Calu3 (cell line): ENCODE measurements at regions not wholly inside any gene's neighbourhood (a gene's known extent, or its start where the extent isn't known, plus 50 kb on each side); places are given as distances from the start of the nearest gene placed in this dataset.

Experiments
- BruUV-seq: library from RNA; stranded (reverse); fragments of 400-500 nt; replicated peaks from 2 replicates; lab custom pipeline; 2021; lab: Mats Ljungman, UMichigan
- CTCF ChIA-PET: fragments of 300-600 bp; sonication (Branson Sonifier 250); formaldehyde crosslinking; loops from one replicate; lab custom pipeline; 2022; ENCODE audit warnings: antibody characterized with exemption; lab: Charles Lee
- DNase-seq: peaks from one replicate; pipeline ENCODE4 v3.0.0; 2022
- H3K27ac Mint-ChIP-seq: one replicate; pipeline ENCODE4 v1.8.0; 2022; ENCODE audit warnings: mixed read lengths; ENCODE audit not compliant: unreplicated experiment
- H3K27me3 Mint-ChIP-seq: one replicate; pipeline ENCODE4 v1.8.0; 2022; ENCODE audit warnings: mixed read lengths; ENCODE audit not compliant: unreplicated experiment
- H3K36me3 Mint-ChIP-seq: one replicate; pipeline ENCODE4 v1.8.0; 2022; ENCODE audit warnings: mild to moderate bottlenecking, moderate library complexity, mixed read lengths; ENCODE audit not compliant: insufficient read depth, unreplicated experiment
- H3K4me1 Mint-ChIP-seq: one replicate; pipeline ENCODE4 v1.8.0; 2022; ENCODE audit warnings: mild to moderate bottlenecking, low read depth, mixed read lengths; ENCODE audit not compliant: unreplicated experiment
- H3K4me3 Mint-ChIP-seq: one replicate; pipeline ENCODE4 v1.8.0; 2022; ENCODE audit warnings: mild to moderate bottlenecking, low read depth, moderate library complexity, mixed read lengths; ENCODE audit not compliant: unreplicated experiment
- H3K9me3 Mint-ChIP-seq: one replicate; pipeline ENCODE4 v1.8.0; 2022; ENCODE audit warnings: low read depth, mixed read lengths; ENCODE audit not compliant: unreplicated experiment
- intact Hi-C: fragments of 100-400 bp; cut with micrococcal nuclease; formaldehyde crosslinking; loops from one replicate; pipeline ENCODE4 v1.10.0; 2022; ENCODE audit not compliant: unreplicated experiment
- TF ChIP-seq, protein P1 (sequence below): fragments of 200-600 bp; IDR thresholded peaks from one replicate; pipeline ENCODE4 v1.8.0; 2022; ENCODE audit warnings: antibody characterized with exemption; ENCODE audit not compliant: unreplicated experiment

DNA sequence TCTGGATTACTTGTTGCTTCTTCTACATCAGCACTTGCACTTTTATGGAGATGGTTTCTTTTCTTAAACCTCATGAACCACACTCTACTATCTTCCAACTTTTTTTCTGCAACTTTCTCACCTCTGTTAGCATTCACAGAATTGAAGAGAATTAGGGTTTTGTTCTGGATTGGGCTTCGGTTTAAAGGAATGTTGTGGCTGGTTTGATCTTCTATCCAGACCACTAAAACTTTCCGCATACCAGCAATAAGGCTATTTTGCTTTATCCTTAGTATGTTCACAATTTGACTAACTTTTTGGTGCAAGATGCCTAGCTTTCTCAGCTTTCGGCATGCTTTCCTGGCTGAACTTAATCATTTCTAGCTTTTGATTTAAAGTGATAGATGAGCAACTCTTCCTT, 666.7 kb upstream of the MIR17HG start:
- Mint-ChIP-seq H3K4me3 (no peak overlapping the region), H3K9me3 (no peaks in the 10 kb centered on the region), H3K27me3 (no peaks in the 10 kb centered on the region), H3K4me1 (no peaks in the 10 kb centered on the region), H3K27ac (no peak overlapping the region), H3K36me3 (no peaks in the 10 kb centered on the region)
- TF ChIP-seq, protein P1, sequence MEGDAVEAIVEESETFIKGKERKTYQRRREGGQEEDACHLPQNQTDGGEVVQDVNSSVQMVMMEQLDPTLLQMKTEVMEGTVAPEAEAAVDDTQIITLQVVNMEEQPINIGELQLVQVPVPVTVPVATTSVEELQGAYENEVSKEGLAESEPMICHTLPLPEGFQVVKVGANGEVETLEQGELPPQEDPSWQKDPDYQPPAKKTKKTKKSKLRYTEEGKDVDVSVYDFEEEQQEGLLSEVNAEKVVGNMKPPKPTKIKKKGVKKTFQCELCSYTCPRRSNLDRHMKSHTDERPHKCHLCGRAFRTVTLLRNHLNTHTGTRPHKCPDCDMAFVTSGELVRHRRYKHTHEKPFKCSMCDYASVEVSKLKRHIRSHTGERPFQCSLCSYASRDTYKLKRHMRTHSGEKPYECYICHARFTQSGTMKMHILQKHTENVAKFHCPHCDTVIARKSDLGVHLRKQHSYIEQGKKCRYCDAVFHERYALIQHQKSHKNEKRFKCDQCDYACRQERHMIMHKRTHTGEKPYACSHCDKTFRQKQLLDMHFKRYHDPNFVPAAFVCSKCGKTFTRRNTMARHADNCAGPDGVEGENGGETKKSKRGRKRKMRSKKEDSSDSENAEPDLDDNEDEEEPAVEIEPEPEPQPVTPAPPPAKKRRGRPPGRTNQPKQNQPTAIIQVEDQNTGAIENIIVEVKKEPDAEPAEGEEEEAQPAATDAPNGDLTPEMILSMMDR: no peak
- no peak for DNase-seq
- intact Hi-C loops: no loop called here
- no TSS peak for BruUV-seq
- CTCF ChIA-PET: no interaction called here

DNA sequence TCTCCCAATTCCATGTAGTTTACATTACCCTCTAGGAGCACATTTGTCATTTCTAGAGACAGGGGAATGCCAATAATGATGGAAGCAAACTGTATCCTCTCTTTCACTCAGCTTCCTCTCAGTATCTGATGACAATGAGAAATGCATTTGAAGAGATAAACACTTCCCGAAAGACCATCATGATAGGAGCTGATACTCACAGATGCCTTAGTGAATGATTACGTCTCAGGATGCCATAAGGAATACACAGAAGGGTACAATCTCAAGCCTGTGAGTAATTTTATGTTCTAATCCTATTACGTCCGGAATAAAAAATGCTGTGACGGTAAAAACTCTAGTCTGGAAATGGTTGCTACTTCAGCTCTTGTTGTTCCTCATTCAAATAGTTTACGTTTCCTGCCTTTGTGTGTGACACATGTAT, 663.8 kb upstream of the MIR17HG start:
- BruUV-seq: no TSS peak
- Mint-ChIP-seq H3K36me3 (no peaks in the 10 kb centered on the region), H3K27ac (no peak overlapping the region), H3K4me1 (no peaks in the 10 kb centered on the region), H3K9me3 (no peaks in the 10 kb centered on the region), H3K27me3 (no peaks in the 10 kb centered on the region), H3K4me3 (no peak overlapping the region)
- intact Hi-C loops: no loop called here
- TF ChIP-seq, protein P1: no peak
- CTCF ChIA-PET: no interaction called here
- DNase-seq: no peak

DNA sequence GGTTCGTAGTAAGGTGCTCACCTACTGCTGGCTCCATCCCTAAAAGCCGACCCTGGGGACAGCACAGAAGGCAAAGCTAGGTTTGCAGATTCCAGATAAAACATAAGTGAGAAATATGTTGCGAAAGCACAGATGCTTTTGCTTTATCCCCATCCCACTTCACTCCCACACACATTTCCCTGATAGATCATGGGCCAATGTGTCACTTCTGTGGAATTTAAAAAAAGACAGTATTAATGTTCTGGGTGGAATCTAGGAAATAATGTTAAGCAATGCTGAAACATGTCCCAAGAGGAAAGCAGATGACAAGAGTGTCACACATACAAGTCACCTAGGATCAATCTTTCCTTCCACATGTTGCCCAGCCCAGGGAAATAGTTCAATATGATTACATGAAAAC, 661.0 kb upstream of the MIR17HG start:
- CTCF ChIA-PET: no interaction called here
- no peaks in the 10 kb centered on the region for H3K36me3 Mint-ChIP-seq
- no peaks in the 10 kb centered on the region for H3K9me3 Mint-ChIP-seq
- H3K27ac Mint-ChIP-seq: no peak overlapping the region
- intact Hi-C loops: no loop called here
- no peak for DNase-seq
- no peaks in the 10 kb centered on the region for H3K4me1 Mint-ChIP-seq
- BruUV-seq: no TSS peak
- TF ChIP-seq, protein P1: no peak
- no peaks in the 10 kb centered on the region for H3K27me3 Mint-ChIP-seq
- no peak overlapping the region for H3K4me3 Mint-ChIP-seq

DNA sequence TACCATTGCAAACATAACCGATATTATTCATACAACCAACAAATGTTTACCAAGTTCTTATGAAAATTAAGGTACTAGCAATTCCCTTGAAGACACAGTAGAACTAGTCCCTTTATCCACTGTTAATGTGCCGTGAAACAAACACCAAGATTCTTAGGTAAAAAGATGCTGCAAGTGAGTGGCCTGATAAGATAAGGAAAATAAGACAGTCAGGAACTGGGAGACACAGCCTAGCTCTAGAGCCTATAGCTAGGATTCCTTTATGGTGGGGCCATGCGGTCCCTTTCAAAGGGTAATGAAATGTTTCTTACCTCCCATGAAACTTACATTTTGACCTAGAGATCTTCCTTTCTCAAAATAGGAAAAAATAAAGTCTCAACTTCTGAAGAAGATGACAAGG, 658.4 kb upstream of the MIR17HG start:
- CTCF ChIA-PET: no interaction called here
- H3K36me3 Mint-ChIP-seq: no peaks in the 10 kb centered on the region
- intact Hi-C loops: no loop called here
- no peak overlapping the region for H3K4me3 Mint-ChIP-seq
- DNase-seq: no peak
- TF ChIP-seq, protein P1: no peak
- H3K9me3 Mint-ChIP-seq: no peaks in the 10 kb centered on the region
- no peak overlapping the region for H3K27ac Mint-ChIP-seq
- no peaks in the 10 kb centered on the region for H3K4me1 Mint-ChIP-seq
- H3K27me3 Mint-ChIP-seq: no peaks in the 10 kb centered on the region
- no TSS peak for BruUV-seq
